OCI-LY7 (cell line): ENCODE measurements at regions not wholly inside any gene's neighbourhood (a gene's known extent, or its start where the extent isn't known, plus 50 kb on each side); places are given as distances from the start of the nearest gene placed in this dataset.

ENCODE experiments used
- BruUV-seq: library from RNA; stranded (reverse); fragments of 400-500 nt; replicated peaks from 2 replicates; lab custom pipeline; 2021; lab: Mats Ljungman, UMichigan
- CTCF ChIA-PET: fragments of 300-600 bp; sonication (Branson Sonifier 250); formaldehyde crosslinking; loops from one replicate; lab custom pipeline; 2022; ENCODE audit warnings: antibody characterized with exemption; ENCODE audit not compliant: unreplicated experiment; lab: Charles Lee
- POLR2A ChIA-PET: fragments of 300-600 bp; sonication (Branson Sonifier 250); formaldehyde crosslinking; loops from one replicate; lab custom pipeline; 2022; ENCODE audit warnings: antibody characterized with exemption; lab: Charles Lee
- DNase-seq: peaks from one replicate; pipeline ENCODE4 v3.0.0-alpha.2; 2015; ENCODE audit warnings: low spot score
- H2AFZ ChIP-seq: fragments of 200-600 bp; sonication (generic), shearing (Covaris generic); 2 replicates; pipeline ENCODE4 v1.6.1; 2014; ENCODE audit warnings: mild to moderate bottlenecking, antibody characterized with exemption, low read length, moderate library complexity
- H3K27ac ChIP-seq: fragments of 200-600 bp; sonication (generic); 2 replicates; pipeline ENCODE4 v1.5.1; 2014; ENCODE audit warnings: mixed run types, low read depth, mild to moderate bottlenecking, moderate library complexity, low read length, inconsistent platforms; ENCODE audit not compliant: poor library complexity, severe bottlenecking
- H3K36me3 ChIP-seq: fragments of 200-600 bp; sonication (generic); 2 replicates; pipeline ENCODE4 v1.6.1; 2014; ENCODE audit warnings: mild to moderate bottlenecking, antibody characterized with exemption, low read length, moderate library complexity, mixed read lengths; ENCODE audit not compliant: insufficient read depth
- H3K4me1 ChIP-seq: fragments of 200-600 bp; sonication (generic); 2 replicates; pipeline ENCODE4 v1.5.1; 2014; ENCODE audit warnings: mild to moderate bottlenecking, low read length; ENCODE audit not compliant: insufficient read depth, poor library complexity, severe bottlenecking
- H3K4me2 ChIP-seq: fragments of 200-600 bp; sonication (generic); 2 replicates; pipeline ENCODE4 v1.6.1; 2014; ENCODE audit warnings: mild to moderate bottlenecking, low read length
- H3K4me3 ChIP-seq: fragments of 200-600 bp; sonication (generic); 2 replicates; pipeline ENCODE4 v1.5.1; 2014; ENCODE audit warnings: mild to moderate bottlenecking, low read depth, low read length; ENCODE audit not compliant: poor library complexity, severe bottlenecking
- H3K79me2 ChIP-seq: fragments of 200-600 bp; sonication (generic); 2 replicates; pipeline ENCODE4 v1.6.1; 2016; ENCODE audit warnings: low read depth, mild to moderate bottlenecking, low read length, moderate library complexity, mixed read lengths; ENCODE audit not compliant: insufficient read depth
- H3K9me2 ChIP-seq: fragments of 200-600 bp; sonication (generic); 2 replicates; pipeline ENCODE4 v1.6.1; 2016; ENCODE audit warnings: mild to moderate bottlenecking, low read length, mixed read lengths; ENCODE audit not compliant: insufficient read depth
- H3K9me3 ChIP-seq: fragments of 200-600 bp; sonication (generic); 2 replicates; pipeline ENCODE4 v1.6.1; 2014; ENCODE audit warnings: mild to moderate bottlenecking, mixed run types, low read length, mixed read lengths
- H4K20me1 ChIP-seq: fragments of 200-600 bp; sonication (generic); 2 replicates; pipeline ENCODE4 v1.6.1; 2014; ENCODE audit warnings: mild to moderate bottlenecking, antibody characterized with exemption, low read length, moderate library complexity, mixed read lengths; ENCODE audit not compliant: insufficient read depth
- CTCF ChIP-seq: fragments of 200-600 bp; sonication (generic); conservative IDR thresholded peaks from 2 replicates; pipeline ENCODE4 v1.5.1; 2014; ENCODE audit warnings: mild to moderate bottlenecking, antibody characterized with exemption, low read length, moderate library complexity, mixed read lengths
- EZH2phosphoT487 ChIP-seq: fragments of 200-600 bp; sonication (generic); IDR thresholded peaks from 2 replicates; pipeline ENCODE4 v1.6.1; 2018; ENCODE audit warnings: low read depth, borderline replicate concordance, mild to moderate bottlenecking, mixed run types, antibody characterized with exemption, low read length, moderate library complexity, mixed read lengths
- intact Hi-C: fragments of 100-400 bp; cut with micrococcal nuclease; formaldehyde crosslinking; loops from one replicate; pipeline ENCODE4 v1.10.0; 2022; ENCODE audit not compliant: unreplicated experiment

DNA sequence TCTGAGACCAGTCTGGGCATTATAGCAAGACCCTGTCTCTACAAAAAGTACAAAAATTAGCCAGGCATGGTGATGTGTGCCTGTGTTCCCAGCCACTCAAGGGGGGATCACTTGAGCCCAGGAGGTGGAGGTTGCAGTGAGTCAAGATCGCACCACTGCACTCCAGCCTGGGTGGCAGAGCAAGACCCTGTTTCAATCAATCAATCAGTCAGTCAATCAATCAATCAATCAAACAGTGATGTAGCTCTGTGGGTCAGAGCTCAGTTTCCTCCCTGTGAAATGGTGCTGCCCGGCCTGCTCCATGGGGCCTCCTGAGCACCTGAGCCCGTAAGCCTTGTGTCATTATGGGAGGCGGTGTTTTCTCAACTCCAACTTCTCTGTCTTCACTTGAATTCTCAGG lies 167.1 kb upstream of the CIBAR2 start:
- TF ChIP-seq EZH2phosphoT487 = no peak
- TF ChIP-seq CTCF = no peak
- Histone ChIP-seq H3K9me2 (no peaks in the 10 kb centered on the region), H3K9me3 (no peaks in the 10 kb centered on the region), H3K27ac (no peak overlapping the region), H3K4me3 (no peak overlapping the region), H4K20me1 (no peaks in the 10 kb centered on the region), H3K4me1 (peaks cover 3% of the 10 kb centered on the region), H3K4me2 (no peak overlapping the region), H3K36me3 (no peaks in the 10 kb centered on the region), H3K79me2 (no peaks in the 10 kb centered on the region), H2AFZ (no peak overlapping the region)
- POLR2A ChIA-PET = interaction anchor here (1.2 kb wide), 1 partner anchor 12 kb away, joined by 3 read pairs; no protein-coding TSS in a partner anchor
- CTCF ChIA-PET = no interaction called here
- intact Hi-C loops = no loop called here
- BruUV-seq = no TSS peak
- no peak for DNase-seq

DNA sequence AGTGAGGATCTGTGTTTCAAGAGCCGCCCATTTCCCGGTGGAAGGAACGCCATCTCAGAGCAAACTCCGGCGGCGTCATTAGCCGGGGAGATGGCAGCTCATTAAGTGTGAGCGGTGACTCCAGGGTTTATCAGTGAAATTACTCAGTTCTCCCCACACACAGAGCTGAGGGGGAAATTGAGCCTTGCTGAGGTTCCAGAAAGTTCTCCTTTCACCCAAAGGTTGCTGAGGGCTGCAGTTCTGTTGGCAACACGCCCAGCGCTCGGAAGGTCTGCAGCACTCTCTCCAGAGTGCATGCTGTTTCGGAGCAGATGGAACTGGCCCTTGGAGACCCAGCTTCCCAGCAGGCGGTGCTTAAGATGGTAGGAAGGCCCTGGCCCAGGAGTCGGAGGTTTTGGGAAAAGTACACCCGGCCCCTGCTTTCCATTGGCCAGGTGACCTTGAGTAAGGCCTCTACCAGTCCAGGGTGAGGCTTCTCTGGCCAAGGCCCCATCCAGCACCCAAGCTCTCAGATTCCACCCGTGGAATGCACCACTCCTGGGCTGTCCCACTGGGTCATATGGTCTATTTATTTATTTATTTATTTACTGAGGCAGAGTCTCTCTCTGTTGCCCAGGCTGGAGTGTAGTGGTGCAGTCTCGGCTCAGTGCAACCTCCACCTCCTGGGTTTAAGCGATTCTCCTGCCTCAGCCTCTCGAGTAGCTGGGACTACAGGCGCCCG lies 167.7 kb upstream of the CIBAR2 start:
- no peaks in the 10 kb centered on the region for H3K79me2 ChIP-seq
- no peak overlapping the region for H3K4me2 ChIP-seq
- H3K4me3 ChIP-seq = no peak overlapping the region
- CTCF ChIA-PET = no interaction called here
- intact Hi-C loops = no loop called here
- peaks cover 3% of the 10 kb centered on the region for H3K4me1 ChIP-seq
- no peaks in the 10 kb centered on the region for H3K36me3 ChIP-seq
- BruUV-seq = no TSS peak
- H2AFZ ChIP-seq = no peak overlapping the region
- H3K27ac ChIP-seq = no peak overlapping the region
- TF ChIP-seq EZH2phosphoT487 (no peak), CTCF (no peak)
- no peaks in the 10 kb centered on the region for H4K20me1 ChIP-seq
- H3K9me3 ChIP-seq = no peaks in the 10 kb centered on the region
- POLR2A ChIA-PET = no interaction called here
- no peaks in the 10 kb centered on the region for H3K9me2 ChIP-seq
- DNase-seq = no peak

- intact Hi-C loops = no loop called here
- H3K36me3 ChIP-seq = no peaks in the 10 kb centered on the region
- no peaks in the 10 kb centered on the region for H4K20me1 ChIP-seq
- no peak for DNase-seq
- CTCF ChIA-PET = no interaction called here
- no peak overlapping the region for H2AFZ ChIP-seq
- H3K79me2 ChIP-seq = no peaks in the 10 kb centered on the region
- H3K27ac ChIP-seq = no peak overlapping the region
- H3K9me2 ChIP-seq = no peaks in the 10 kb centered on the region
- no peaks in the 10 kb centered on the region for H3K9me3 ChIP-seq
- no peak overlapping the region for H3K4me3 ChIP-seq
- POLR2A ChIA-PET = no interaction called here
- no peak for TF ChIP-seq EZH2phosphoT487
- no peak for TF ChIP-seq CTCF
- no peak overlapping the region for H3K4me2 ChIP-seq
- no peaks in the 10 kb centered on the region for H3K4me1 ChIP-seq
- BruUV-seq = no TSS peak
Observed at GRCh38 chr16:85281181-85281580, 168.9 kb upstream of the CIBAR2 start.
